Mesodermal cell (in vitro differentiated cells): ENCODE measurements at regions not wholly inside any gene's neighbourhood (a gene's known extent, or its start where the extent isn't known, plus 50 kb on each side); places are given as distances from the start of the nearest gene placed in this dataset.

Experiments
- H3K27ac ChIP-seq: 2 replicates; pipeline ENCODE4 v1.7.0; 2013; ENCODE audit warnings: mild to moderate bottlenecking, low read depth, low read length, moderate library complexity; ENCODE audit not compliant: severe bottlenecking
- H3K36me3 ChIP-seq: 2 replicates; pipeline ENCODE4 v1.7.1; 2013; ENCODE audit warnings: mild to moderate bottlenecking, low read length, moderate library complexity; ENCODE audit not compliant: control insufficient read depth, insufficient read depth
- H3K4me1 ChIP-seq: one replicate; pipeline ENCODE4 v1.7.1; 2013; ENCODE audit warnings: mild to moderate bottlenecking, low read length; ENCODE audit not compliant: insufficient read depth, control insufficient read depth, poor library complexity, severe bottlenecking
- H3K4me3 ChIP-seq: 2 replicates; pipeline ENCODE4 v1.7.0; 2013; ENCODE audit warnings: low read length, control low read depth, mild to moderate bottlenecking; ENCODE audit not compliant: insufficient read depth, poor library complexity, severe bottlenecking; ENCODE audit errors: extremely low read depth
- H3K9me3 ChIP-seq: 2 replicates; pipeline ENCODE4 v1.7.1; 2013; ENCODE audit warnings: mild to moderate bottlenecking, low read length, moderate library complexity; ENCODE audit not compliant: control insufficient read depth
- WGBS, 2 experiments: methylation state at CpG; one replicate each; pipeline ENCODE4 v1.1.5; 2013; ENCODE audit warnings: missing lambda C conversion rate in 2 of 2; ENCODE audit not compliant: insufficient coverage in 2 of 2; 5-methylcytosine and 5-hydroxymethylcytosine counted together

DNA sequence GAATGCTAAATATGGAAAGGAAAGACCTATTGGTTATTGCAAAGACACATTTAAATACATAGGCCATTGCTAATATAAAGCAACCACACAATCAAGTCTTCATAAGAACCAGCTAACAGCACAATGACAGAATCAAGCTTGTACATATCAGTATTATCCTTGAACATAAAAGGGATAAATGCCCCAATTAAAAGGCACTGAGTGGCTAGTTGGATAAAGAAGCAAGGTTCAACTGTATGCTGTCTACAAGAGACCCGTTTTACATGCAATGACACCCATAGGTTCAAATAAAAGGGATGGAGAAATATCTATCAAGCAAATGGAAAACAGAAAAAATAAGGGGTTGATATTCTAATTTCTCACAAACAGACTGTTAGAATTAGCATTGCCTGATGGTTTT, 706.1 kb downstream of the EPHA3 start:
- H3K9me3 ChIP-seq: no peaks in the 10 kb centered on the region
- 86% methylated on average over 1 of the region's 1 CpG; no CpG with 5 or more reads in 1 of the 2 experiments for WGBS, 2 experiments
- no peak overlapping the region for H3K4me3 ChIP-seq
- no peaks in the 10 kb centered on the region for H3K36me3 ChIP-seq
- H3K4me1 ChIP-seq: no peaks in the 10 kb centered on the region
- H3K27ac ChIP-seq: no peak overlapping the region

DNA sequence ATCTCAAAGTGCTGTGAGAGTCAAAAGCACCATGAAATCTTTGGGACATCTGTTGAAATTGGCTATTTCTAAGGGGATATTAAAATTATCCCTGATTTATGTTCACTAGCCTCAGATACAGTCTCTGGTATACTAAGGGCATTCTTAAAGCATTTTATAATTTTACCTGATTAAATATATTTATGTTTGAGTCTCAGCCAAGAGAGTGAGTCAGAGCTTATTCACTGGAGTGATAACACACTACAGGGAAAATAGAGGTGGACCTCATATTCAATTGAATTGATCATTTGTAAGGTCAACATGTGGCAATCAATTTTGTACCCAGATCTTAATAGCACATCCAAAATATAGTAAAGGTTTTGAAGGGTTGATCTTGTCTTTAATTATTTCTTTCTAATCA, 733.6 kb downstream of the EPHA3 start:
- Histone ChIP-seq H3K4me3 (no peak overlapping the region), H3K9me3 (no peaks in the 10 kb centered on the region), H3K36me3 (no peaks in the 10 kb centered on the region), H3K4me1 (no peaks in the 10 kb centered on the region), H3K27ac (no peak overlapping the region)

GRCh38 chr3:89845053-89845452, 737.6 kb downstream of the EPHA3 start:
- WGBS, 2 experiments: no CpG with 5 or more reads among the region's 1 CpG
- Histone ChIP-seq H3K36me3 (no peaks in the 10 kb centered on the region), H3K27ac (no peak overlapping the region), H3K4me1 (no peaks in the 10 kb centered on the region), H3K4me3 (no peak overlapping the region), H3K9me3 (peaks cover 3% of the 10 kb centered on the region)

GRCh38 chr3:89847955-89848354, 740.5 kb downstream of the EPHA3 start:
- H3K36me3 ChIP-seq: no peaks in the 10 kb centered on the region
- no peak overlapping the region for H3K4me3 ChIP-seq
- H3K4me1 ChIP-seq: no peaks in the 10 kb centered on the region
- H3K9me3 ChIP-seq: peaks cover 3% of the 10 kb centered on the region
- no peak overlapping the region for H3K27ac ChIP-seq
- WGBS, 2 experiments: no CpG with 5 or more reads among the region's 1 CpG

GRCh38 chr3:89851974-89852621, 744.7 kb downstream of the EPHA3 start:
- 40% methylated on average over 1 of the region's 9 CpGs; no CpG with 5 or more reads in 1 of the 2 experiments for WGBS, 2 experiments
- Histone ChIP-seq H3K4me1 (no peaks in the 10 kb centered on the region), H3K4me3 (no peak overlapping the region), H3K9me3 (peaks cover 3% of the 10 kb centered on the region), H3K36me3 (no peaks in the 10 kb centered on the region), H3K27ac (no peak overlapping the region)

DNA sequence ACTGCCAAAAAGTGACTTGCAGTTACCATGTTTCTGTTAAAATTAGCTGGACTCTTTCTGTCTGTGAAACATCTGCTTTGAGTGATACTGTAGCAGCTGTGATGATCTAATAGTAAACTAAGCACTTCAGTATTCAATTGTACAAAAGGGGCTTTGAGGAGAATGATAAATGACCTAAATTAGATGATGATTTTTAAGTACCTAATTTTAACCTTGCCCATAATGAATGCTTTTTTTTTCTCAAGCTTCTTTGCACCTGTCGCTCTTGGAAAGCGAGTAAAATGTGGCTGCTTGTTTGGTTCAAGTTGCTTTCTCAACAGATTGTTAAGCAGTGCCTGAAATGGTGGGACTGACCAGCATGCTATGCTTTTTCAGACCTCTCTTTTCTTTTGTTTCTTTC, 752.3 kb downstream of the EPHA3 start:
- no peaks in the 10 kb centered on the region for H3K36me3 ChIP-seq
- WGBS, 2 experiments: 90 to 100% methylated on average over 1 to 2 of the region's 2 CpGs
- H3K9me3 ChIP-seq: no peaks in the 10 kb centered on the region
- no peaks in the 10 kb centered on the region for H3K4me1 ChIP-seq
- H3K4me3 ChIP-seq: no peak overlapping the region
- peak overlapping the region; percentile 3 for H3K27ac ChIP-seq

DNA sequence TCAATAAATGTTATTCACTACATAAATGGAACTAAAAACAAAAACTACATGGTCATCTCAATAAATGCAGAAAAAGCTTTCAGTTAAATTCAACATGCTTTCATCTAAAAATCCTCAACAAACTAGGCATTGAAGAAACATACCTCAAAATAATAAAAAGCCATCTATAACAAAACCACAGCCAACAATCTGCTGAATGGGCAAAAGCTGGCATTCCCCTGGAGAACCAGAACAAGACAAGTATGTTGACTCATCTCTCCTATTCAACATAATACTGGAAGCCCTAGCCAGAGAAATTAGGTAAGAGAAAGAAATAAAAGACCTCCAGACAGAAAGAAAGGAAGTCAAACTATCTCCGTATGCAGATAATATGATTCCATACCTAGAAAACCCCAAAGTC, 759.9 kb downstream of the EPHA3 start:
- Histone ChIP-seq H3K9me3 (no peaks in the 10 kb centered on the region), H3K27ac (no peak overlapping the region)
- no CpG with 5 or more reads among the region's 1 CpG for WGBS, 2 experiments

GRCh38 chr3:89876116-89876515, 768.7 kb downstream of the EPHA3 start:
- Histone ChIP-seq H3K27ac (no peak overlapping the region), H3K4me3 (no peak overlapping the region), H3K4me1 (no peaks in the 10 kb centered on the region), H3K36me3 (no peaks in the 10 kb centered on the region), H3K9me3 (no peaks in the 10 kb centered on the region)
- WGBS, 2 experiments: 88 to 96% methylated on average over 2 to 3 of the region's 3 CpGs

More for the DNA sequence above, 759.9 kb downstream of the EPHA3 start:
- H3K36me3 ChIP-seq: no peaks in the 10 kb centered on the region
- no peak overlapping the region for H3K4me3 ChIP-seq
- H3K4me1 ChIP-seq: no peaks in the 10 kb centered on the region

- 89 to 100% methylated on average over 1 to 2 of the region's 2 CpGs for WGBS, 2 experiments
- H3K4me1 ChIP-seq: no peaks in the 10 kb centered on the region
- no peak overlapping the region for H3K4me3 ChIP-seq
- no peak overlapping the region for H3K27ac ChIP-seq
- H3K36me3 ChIP-seq: no peaks in the 10 kb centered on the region
- H3K9me3 ChIP-seq: no peaks in the 10 kb centered on the region
These were observed 769.8 kb downstream of the EPHA3 start for GRCh38 chr3:89877230-89877629.

DNA sequence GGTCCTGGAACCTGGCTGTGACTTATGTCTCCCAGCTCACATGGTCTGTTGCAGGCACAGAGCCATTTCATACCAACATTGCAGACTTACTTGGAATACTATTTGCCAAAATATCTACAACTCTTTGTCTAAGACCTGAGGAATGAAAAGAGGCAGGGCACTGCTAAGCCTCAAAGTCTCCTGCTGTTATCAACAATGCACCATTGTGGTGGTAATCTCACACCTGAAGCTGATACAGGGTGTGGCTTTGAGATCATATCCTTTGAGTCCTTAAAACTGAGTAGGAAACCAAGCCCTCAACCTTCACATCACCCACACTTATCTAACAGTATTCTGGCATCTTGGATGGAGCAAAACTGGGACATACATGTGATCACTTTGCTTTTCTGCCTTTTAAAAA, 782.0 kb downstream of the EPHA3 start:
- H3K27ac ChIP-seq: no peak overlapping the region
- no peaks in the 10 kb centered on the region for H3K4me1 ChIP-seq
- no peaks in the 10 kb centered on the region for H3K36me3 ChIP-seq
- no peak overlapping the region for H3K4me3 ChIP-seq
- H3K9me3 ChIP-seq: peaks cover 8% of the 10 kb centered on the region

DNA sequence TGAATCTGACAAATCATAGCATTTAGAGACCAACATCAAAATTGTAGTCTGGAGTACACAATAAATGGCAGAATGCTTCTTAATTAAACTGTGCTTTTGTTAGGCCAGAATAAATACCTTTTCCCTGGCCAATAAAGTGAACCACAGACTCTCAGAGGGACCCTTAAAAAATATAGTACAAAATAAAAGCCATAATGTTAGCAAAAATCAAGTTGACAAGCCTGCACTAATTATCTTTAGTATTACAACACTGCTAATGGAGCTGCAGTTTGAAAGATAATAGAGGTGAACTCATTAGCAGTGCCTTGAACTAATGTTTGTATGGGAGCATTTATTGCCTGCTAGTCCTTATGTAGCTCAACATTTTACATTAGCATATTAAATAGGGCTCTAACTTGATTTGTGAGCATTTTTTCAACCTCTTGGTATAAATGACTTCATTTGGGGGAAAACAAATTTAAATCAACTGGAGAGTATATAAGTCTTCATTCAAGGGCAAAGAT, 801.3 kb downstream of the EPHA3 start:
- Histone ChIP-seq H3K4me1 (no peaks in the 10 kb centered on the region), H3K27ac (no peak overlapping the region), H3K9me3 (peaks cover 8% of the 10 kb centered on the region), H3K4me3 (no peak overlapping the region), H3K36me3 (no peaks in the 10 kb centered on the region)
